ENCODE measurements at regions not wholly inside any gene's neighbourhood (a gene's known extent, or its start where the extent isn't known, plus 50 kb on each side); places are given as distances from the start of the nearest gene placed in this dataset.

- WGBS, 2 donors, result 82 to 88% methylated on average over 3 of the region's 3 CpGs
- TF ChIP-seq CTCF (IDR thresholded peaks at IDR 0.05) (no peak), POLR2A (IDR thresholded peaks at IDR 0.05) (no peak)
- no peak overlapping the region for H3K4me3 ChIP-seq (ENCODE audit: low read depth, poor library complexity, severe bottlenecking)
- no peak for DNase-seq (ENCODE audit: low spot score in 2 of 2)
- intact Hi-C loops (cut with DNase I; ENCODE audit: low total_unique reads), result no loop called here
Observed at GRCh38 chr2:150417278-150417677, 70.2 kb downstream of the RND3 start.

- no peak for DNase-seq (ENCODE audit: low spot score in 2 of 2)
- intact Hi-C loops (cut with DNase I; ENCODE audit: low total_unique reads), result no loop called here
- TF ChIP-seq CTCF (IDR thresholded peaks at IDR 0.05) (no peak), POLR2A (IDR thresholded peaks at IDR 0.05) (no peak)
- no peak overlapping the region for H3K4me3 ChIP-seq (ENCODE audit: low read depth, poor library complexity, severe bottlenecking)
Observed at GRCh38 chr2:150415022-150415421, 72.4 kb downstream of the RND3 start.

- no peak for TF ChIP-seq POLR2A (IDR thresholded peaks at IDR 0.05)
- no peak for TF ChIP-seq CTCF (IDR thresholded peaks at IDR 0.05)
- no peak overlapping the region for H3K4me3 ChIP-seq (ENCODE audit: low read depth, poor library complexity, severe bottlenecking)
- no peak for DNase-seq (ENCODE audit: low spot score in 2 of 2)
- 63 to 84% methylated on average over 2 of the region's 2 CpGs for WGBS, 2 donors
- intact Hi-C loops (cut with DNase I; ENCODE audit: low total_unique reads), result no loop called here
Observed at GRCh38 chr2:150413910-150414309, 73.6 kb downstream of the RND3 start.

- TF ChIP-seq POLR2A (IDR thresholded peaks at IDR 0.05), result no peak
- no peak for TF ChIP-seq CTCF (IDR thresholded peaks at IDR 0.05)
- 91 to 96% methylated on average over 7 of the region's 7 CpGs for WGBS, 2 donors
Observed at GRCh38 chr2:150413366-150413765, 74.1 kb downstream of the RND3 start.

GRCh38 chr2:150410809-150411208 lies 76.7 kb downstream of the RND3 start:
- TF ChIP-seq CTCF (IDR thresholded peaks at IDR 0.05) (no peak), POLR2A (IDR thresholded peaks at IDR 0.05) (no peak)
- 92 to 94% methylated on average over 3 of the region's 3 CpGs for WGBS, 2 donors
- DNase-seq (ENCODE audit: low spot score in 2 of 2), result no peak
- H3K4me3 ChIP-seq (ENCODE audit: low read depth, poor library complexity, severe bottlenecking), result no peak overlapping the region
- intact Hi-C loops (cut with DNase I; ENCODE audit: low total_unique reads), result no loop called here

More at GRCh38 chr2:150413366-150413765, 74.1 kb downstream of the RND3 start:
- DNase-seq (ENCODE audit: low spot score in 2 of 2), result no peak
- intact Hi-C loops (cut with DNase I; ENCODE audit: low total_unique reads), result no loop called here
- no peak overlapping the region for H3K4me3 ChIP-seq (ENCODE audit: low read depth, poor library complexity, severe bottlenecking)

GRCh38 chr2:150409196-150409595 lies 78.3 kb downstream of the RND3 start:
- TF ChIP-seq POLR2A (IDR thresholded peaks at IDR 0.05) (no peak), CTCF (IDR thresholded peaks at IDR 0.05) (no peak)
- intact Hi-C loops (cut with DNase I; ENCODE audit: low total_unique reads), result no loop called here
- no peak overlapping the region for H3K4me3 ChIP-seq (ENCODE audit: low read depth, poor library complexity, severe bottlenecking)
- DNase-seq (ENCODE audit: low spot score in 2 of 2), result no peak
- 74 to 78% methylated on average over 2 of the region's 2 CpGs for WGBS, 2 donors

Measured in lower leg skin (tissue), 4 donors.